ENCODE measurements at regions not wholly inside any gene's neighbourhood (a gene's known extent, or its start where the extent isn't known, plus 50 kb on each side); places are given as distances from the start of the nearest gene placed in this dataset.

GRCh38 chr7:83882551-83882950 lies 233.6 kb upstream of the SEMA3E start:
- TF ChIP-seq, protein P1, sequence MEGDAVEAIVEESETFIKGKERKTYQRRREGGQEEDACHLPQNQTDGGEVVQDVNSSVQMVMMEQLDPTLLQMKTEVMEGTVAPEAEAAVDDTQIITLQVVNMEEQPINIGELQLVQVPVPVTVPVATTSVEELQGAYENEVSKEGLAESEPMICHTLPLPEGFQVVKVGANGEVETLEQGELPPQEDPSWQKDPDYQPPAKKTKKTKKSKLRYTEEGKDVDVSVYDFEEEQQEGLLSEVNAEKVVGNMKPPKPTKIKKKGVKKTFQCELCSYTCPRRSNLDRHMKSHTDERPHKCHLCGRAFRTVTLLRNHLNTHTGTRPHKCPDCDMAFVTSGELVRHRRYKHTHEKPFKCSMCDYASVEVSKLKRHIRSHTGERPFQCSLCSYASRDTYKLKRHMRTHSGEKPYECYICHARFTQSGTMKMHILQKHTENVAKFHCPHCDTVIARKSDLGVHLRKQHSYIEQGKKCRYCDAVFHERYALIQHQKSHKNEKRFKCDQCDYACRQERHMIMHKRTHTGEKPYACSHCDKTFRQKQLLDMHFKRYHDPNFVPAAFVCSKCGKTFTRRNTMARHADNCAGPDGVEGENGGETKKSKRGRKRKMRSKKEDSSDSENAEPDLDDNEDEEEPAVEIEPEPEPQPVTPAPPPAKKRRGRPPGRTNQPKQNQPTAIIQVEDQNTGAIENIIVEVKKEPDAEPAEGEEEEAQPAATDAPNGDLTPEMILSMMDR (IDR thresholded peaks at IDR 0.05): no peak
- Histone ChIP-seq H3K4me1 (no peaks in the 10 kb centered on the region), H3K27ac (no peak overlapping the region), H3K36me3 (no peaks in the 10 kb centered on the region), H3K9ac (ENCODE audit: low read depth in 2 of 2, low read length in 2 of 2) (no peak overlapping the region), H3K9me3 (no peaks in the 10 kb centered on the region), H3K4me3 (no peak overlapping the region), H3K27me3 (no peaks in the 10 kb centered on the region)
- intact Hi-C loops (cut with DNase I): no loop called here
- DNase-seq: no peak

GRCh38 chr7:83879063-83879462 lies 230.1 kb upstream of the SEMA3E start:
- H3K27me3 ChIP-seq: no peaks in the 10 kb centered on the region
- TF ChIP-seq, protein P1 (IDR thresholded peaks at IDR 0.05): no peak
- H3K4me1 ChIP-seq: no peaks in the 10 kb centered on the region
- DNase-seq: no peak
- H3K9ac ChIP-seq (ENCODE audit: low read depth in 2 of 2, low read length in 2 of 2): no peak overlapping the region
- no peaks in the 10 kb centered on the region for H3K36me3 ChIP-seq
- H3K4me3 ChIP-seq: no peak overlapping the region
- H3K27ac ChIP-seq: no peak overlapping the region
- intact Hi-C loops (cut with DNase I): no loop called here
- H3K9me3 ChIP-seq: no peaks in the 10 kb centered on the region

- H3K36me3 ChIP-seq: no peaks in the 10 kb centered on the region
- H3K9ac ChIP-seq (ENCODE audit: low read depth in 2 of 2, low read length in 2 of 2): no peak overlapping the region
- no peak overlapping the region for H3K27ac ChIP-seq
- intact Hi-C loops (cut with DNase I): no loop called here
- no peaks in the 10 kb centered on the region for H3K4me1 ChIP-seq
- H3K4me3 ChIP-seq: no peak overlapping the region
- TF ChIP-seq, protein P1 (IDR thresholded peaks at IDR 0.05): no peak
- H3K9me3 ChIP-seq: no peaks in the 10 kb centered on the region
- no peaks in the 10 kb centered on the region for H3K27me3 ChIP-seq
- no peak for DNase-seq
Observed at GRCh38 chr7:83878614-83879013, 229.7 kb upstream of the SEMA3E start.

GRCh38 chr7:83876593-83876992 lies 227.7 kb upstream of the SEMA3E start:
- intact Hi-C loops (cut with DNase I): no loop called here
- Histone ChIP-seq H3K9me3 (no peaks in the 10 kb centered on the region), H3K9ac (ENCODE audit: low read depth in 2 of 2, low read length in 2 of 2) (no peak overlapping the region), H3K27ac (no peak overlapping the region), H3K4me1 (no peaks in the 10 kb centered on the region), H3K27me3 (no peaks in the 10 kb centered on the region), H3K36me3 (no peaks in the 10 kb centered on the region), H3K4me3 (no peak overlapping the region)
- TF ChIP-seq, protein P1 (IDR thresholded peaks at IDR 0.05): no peak
- no peak for DNase-seq

GRCh38 chr7:83873459-83873858 lies 224.5 kb upstream of the SEMA3E start:
- H3K36me3 ChIP-seq: no peaks in the 10 kb centered on the region
- H3K9me3 ChIP-seq: no peaks in the 10 kb centered on the region
- no peak overlapping the region for H3K9ac ChIP-seq (ENCODE audit: low read depth in 2 of 2, low read length in 2 of 2)
- H3K4me3 ChIP-seq: no peak overlapping the region
- intact Hi-C loops (cut with DNase I): no loop called here
- no peaks in the 10 kb centered on the region for H3K27me3 ChIP-seq
- H3K4me1 ChIP-seq: no peaks in the 10 kb centered on the region
- no peak overlapping the region for H3K27ac ChIP-seq
- TF ChIP-seq, protein P1 (IDR thresholded peaks at IDR 0.05): no peak
- DNase-seq: no peak

- Histone ChIP-seq H3K9me3 (no peaks in the 10 kb centered on the region), H3K9ac (ENCODE audit: low read depth in 2 of 2, low read length in 2 of 2) (no peak overlapping the region), H3K27ac (no peak overlapping the region), H3K27me3 (no peaks in the 10 kb centered on the region), H3K4me1 (no peaks in the 10 kb centered on the region), H3K4me3 (no peak overlapping the region), H3K36me3 (no peaks in the 10 kb centered on the region)
- intact Hi-C loops (cut with DNase I): no loop called here
- no peak for DNase-seq
- TF ChIP-seq, protein P1 (IDR thresholded peaks at IDR 0.05): no peak
Observed at GRCh38 chr7:83872501-83872900, 223.6 kb upstream of the SEMA3E start.
